Fibroblast of the aortic adventitia (primary cell): ENCODE measurements at regions not wholly inside any gene's neighbourhood (a gene's known extent, or its start where the extent isn't known, plus 50 kb on each side); places are given as distances from the start of the nearest gene placed in this dataset.
"Not testable (repeated sequence)": the region's sequence is repeated elsewhere in the genome, so short reads cannot be mapped to it uniquely, and the experiment has no call there.

Source experiments
- DNase-seq: peaks from one replicate; pipeline ENCODE4 v3.0.0-alpha.2; 2010; ENCODE audit warnings: low read depth
- H3K4me3 ChIP-seq: 2 replicates; pipeline ENCODE4 v1.5.1; 2011; ENCODE audit warnings: low read depth, mild to moderate bottlenecking, control low read depth, low read length, moderate library complexity
- TF ChIP-seq, protein P1 (sequence below): IDR thresholded peaks from 2 replicates; pipeline ENCODE4 v1.5.1; 2011; ENCODE audit warnings: mild to moderate bottlenecking, low read length, control low read depth, inconsistent platforms; ENCODE audit not compliant: insufficient read depth

DNA sequence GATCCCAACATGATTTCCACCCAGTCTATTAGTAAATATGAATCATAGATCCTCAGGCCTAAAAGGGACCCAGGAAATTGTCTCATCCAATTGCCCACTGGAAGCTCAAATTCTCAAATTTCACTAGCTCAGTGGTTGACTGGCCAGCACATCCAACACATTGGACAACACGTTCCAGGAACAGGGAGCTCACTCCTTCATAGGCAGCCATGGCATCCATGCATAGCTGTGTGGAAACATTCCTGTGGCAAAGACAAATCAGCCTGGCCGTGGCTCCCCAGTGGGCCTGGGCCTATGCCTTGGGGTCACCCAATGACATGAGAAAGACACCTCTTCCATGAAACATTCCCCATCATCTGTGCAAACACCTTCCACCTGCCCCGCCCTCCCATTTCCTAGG, 261.1 kb downstream of the ANAPC1 start:
- no peak overlapping the region for H3K4me3 ChIP-seq
- no peak for DNase-seq
- TF ChIP-seq, protein P1, sequence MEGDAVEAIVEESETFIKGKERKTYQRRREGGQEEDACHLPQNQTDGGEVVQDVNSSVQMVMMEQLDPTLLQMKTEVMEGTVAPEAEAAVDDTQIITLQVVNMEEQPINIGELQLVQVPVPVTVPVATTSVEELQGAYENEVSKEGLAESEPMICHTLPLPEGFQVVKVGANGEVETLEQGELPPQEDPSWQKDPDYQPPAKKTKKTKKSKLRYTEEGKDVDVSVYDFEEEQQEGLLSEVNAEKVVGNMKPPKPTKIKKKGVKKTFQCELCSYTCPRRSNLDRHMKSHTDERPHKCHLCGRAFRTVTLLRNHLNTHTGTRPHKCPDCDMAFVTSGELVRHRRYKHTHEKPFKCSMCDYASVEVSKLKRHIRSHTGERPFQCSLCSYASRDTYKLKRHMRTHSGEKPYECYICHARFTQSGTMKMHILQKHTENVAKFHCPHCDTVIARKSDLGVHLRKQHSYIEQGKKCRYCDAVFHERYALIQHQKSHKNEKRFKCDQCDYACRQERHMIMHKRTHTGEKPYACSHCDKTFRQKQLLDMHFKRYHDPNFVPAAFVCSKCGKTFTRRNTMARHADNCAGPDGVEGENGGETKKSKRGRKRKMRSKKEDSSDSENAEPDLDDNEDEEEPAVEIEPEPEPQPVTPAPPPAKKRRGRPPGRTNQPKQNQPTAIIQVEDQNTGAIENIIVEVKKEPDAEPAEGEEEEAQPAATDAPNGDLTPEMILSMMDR: no peak

DNA sequence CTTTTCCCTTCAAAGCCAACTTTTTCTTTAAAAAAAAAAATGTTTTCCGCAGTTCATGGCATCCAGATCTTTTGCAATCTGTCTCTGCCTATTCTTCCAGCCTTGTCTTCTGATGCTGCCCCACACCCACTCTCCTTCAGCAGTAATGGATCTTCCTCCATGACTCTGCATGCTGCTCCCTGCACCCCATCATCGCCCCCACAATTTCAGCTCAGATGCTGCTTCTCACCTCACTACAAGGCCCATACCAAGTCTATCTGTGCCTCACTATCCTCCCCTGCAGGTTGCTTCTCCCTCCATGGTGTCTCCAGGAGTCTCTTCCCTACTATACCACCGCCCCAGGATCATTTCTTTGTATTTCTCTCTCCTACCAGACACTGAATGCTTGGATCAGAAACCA, 260.6 kb downstream of the ANAPC1 start:
- TF ChIP-seq, protein P1: no peak
- H3K4me3 ChIP-seq: no peak overlapping the region
- no peak for DNase-seq

DNA sequence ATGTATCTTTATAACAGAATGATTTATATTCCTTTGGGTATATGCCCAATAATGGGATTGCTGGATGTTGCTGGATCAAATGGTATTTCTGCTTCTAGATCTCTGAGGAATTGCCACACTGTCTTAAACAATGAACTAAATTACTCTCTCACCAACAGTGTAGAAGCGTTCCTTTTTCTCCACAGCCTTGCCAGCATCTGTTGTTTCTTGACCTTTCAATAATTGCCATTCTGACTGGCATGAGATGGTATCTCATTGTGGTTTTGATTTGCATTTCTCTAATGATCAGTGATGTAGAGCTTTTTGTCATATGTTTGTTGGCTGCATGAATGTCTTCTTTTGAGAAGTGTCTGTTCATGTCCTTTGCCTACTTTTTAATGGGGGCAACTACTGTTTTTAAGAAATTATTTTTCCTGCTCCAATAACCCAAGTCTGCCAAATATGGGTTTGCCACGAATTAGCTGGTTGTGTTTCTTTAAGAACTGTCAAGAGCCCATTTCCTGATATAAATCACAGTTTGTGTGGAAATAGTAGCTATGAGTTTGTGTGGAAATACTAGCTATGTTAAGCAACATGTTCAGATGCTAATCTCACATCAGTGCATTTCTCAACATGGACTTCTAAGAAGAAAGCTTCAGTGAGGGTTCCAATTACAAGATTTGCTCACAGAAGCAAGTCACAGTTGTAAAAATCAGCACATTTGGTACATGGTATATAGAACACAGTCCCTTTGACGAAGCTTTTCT, 259.4 kb downstream of the ANAPC1 start:
- TF ChIP-seq, protein P1: no peak
- DNase-seq: peak; percentile 92
- H3K4me3 ChIP-seq: no peak overlapping the region

DNA sequence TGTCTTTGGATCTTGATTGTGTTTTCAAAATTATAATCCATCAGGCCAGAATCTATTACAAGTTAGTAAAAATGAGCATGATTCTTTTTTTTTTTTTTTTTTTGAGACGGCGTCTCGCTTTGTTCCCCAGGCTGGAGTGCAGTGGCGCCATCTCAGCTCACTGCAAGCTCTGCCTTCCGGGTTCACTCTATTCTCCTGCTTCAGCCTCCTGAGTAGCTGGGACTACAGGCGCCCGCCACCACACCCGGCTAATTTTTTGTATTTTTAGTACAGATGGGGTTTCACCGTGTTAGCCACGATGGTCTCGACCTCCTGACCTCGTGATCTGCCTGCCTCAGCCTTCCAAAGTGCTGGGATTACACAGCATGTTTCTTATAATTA, 258.8 kb downstream of the ANAPC1 start:
- DNase-seq, H3K4me3 ChIP-seq: not testable (repeated sequence)

DNA sequence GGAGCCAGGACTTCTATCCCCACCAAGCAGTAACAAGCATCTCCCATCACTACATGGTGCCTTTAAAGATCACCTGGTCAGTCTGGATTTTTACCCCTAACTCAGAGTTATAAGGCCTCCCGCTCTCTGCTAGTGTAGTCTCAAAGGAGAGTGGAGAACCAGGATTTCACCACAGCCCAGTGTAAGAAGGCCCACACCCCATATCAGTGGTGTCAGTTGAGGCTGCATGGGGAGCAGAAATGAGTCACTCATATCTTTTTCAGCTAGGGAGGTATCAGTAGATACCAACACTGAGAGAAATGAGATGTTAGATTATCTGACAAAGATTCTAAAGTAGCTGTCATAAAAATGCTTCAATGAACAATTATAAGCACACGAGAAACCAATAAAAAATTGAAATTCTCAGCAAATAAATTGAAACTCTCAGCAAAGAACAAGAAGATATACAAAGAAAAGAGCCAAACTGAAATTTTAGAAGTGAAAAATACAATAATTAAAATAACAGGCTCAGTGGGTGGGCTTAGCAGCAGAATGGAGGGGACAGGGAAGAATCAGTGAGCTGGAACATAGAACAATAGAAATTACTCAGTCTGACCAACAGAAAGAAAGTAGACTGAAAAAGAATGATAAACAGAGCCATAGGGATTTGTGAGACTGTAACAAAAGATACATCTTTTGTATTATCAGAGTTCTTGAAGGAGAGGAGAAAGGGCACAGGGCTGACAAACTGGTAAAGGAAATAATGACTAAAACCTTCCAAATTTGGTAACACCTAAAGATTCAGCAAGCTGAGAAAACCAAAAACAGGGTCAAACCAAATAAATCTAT, 257.7 kb downstream of the ANAPC1 start:
- no peak overlapping the region for H3K4me3 ChIP-seq
- DNase-seq: peak; percentile 45
- TF ChIP-seq, protein P1: no peak

DNA sequence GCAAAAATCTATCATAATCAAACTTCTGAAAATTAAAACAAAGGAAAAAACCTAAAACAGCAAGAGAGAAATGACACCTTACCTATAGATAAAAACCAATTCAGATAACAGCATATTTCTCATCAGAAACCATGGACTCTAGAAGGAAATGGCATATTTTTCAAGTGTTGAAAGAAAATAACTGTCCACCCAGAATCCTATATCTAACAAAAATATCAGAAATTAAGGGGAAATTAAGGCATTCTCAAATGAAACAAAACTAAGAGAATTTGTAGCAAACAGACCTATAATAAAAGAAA, 257.2 kb downstream of the ANAPC1 start:
- no peak overlapping the region for H3K4me3 ChIP-seq
- DNase-seq: no peak
- TF ChIP-seq, protein P1: no peak

DNA sequence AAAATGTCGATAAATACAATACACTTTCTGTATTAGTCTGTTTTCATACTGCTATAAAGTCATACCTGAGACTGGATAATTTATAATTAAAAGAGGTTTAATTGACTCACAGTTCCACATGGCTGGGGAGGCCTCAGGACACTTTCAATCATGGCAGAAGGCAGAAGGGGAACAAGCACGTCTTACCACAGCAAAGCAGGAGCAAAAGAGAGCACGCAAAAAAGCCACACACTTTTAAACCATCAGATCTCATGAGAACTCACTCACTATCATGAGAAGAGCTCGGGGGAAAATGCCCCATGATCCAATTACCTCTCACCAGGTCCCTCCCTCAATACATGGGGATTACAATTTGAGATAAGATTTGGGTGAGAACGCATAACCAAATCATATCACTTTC, 256.7 kb downstream of the ANAPC1 start:
- no peak for DNase-seq
- TF ChIP-seq, protein P1: no peak
- no peak overlapping the region for H3K4me3 ChIP-seq
